GM21526 (cell line): ENCODE measurements at regions not wholly inside any gene's neighbourhood (a gene's known extent, or its start where the extent isn't known, plus 50 kb on each side); places are given as distances from the start of the nearest gene placed in this dataset.

Source experiments
- ATAC-seq: cut with Tn5 transposase; IDR thresholded peaks from one replicate; pipeline ENCODE4 v1.9.1; 2021; ENCODE audit warnings: moderate library complexity; ENCODE audit not compliant: unreplicated experiment, low FRiP score

DNA sequence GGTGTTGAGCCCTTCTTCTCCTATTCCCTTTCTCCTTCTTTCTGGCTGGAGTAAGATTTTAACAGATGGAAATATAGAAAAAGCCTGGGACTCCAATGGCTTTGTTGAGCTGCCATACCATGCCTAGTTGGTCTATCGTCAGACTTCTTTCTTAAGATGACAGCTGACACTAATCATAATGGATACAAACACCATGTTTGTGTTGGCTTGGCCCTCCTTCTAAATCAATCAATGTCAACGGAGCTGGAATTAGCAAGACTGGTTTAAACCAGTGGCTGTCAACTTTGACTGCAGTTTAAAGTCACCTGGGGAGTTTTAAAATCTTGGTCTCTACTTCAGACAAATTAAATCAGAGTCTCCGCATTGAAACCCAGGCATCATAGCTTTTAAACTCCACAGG, 264.5 kb upstream of the PRR16 start:
- ATAC-seq: no peak

GRCh38 chr5:120207129-120207528, 257.0 kb upstream of the PRR16 start:
- ATAC-seq: no peak

GRCh38 chr5:120217001-120217400, 247.1 kb upstream of the PRR16 start:
- ATAC-seq: no peak

DNA sequence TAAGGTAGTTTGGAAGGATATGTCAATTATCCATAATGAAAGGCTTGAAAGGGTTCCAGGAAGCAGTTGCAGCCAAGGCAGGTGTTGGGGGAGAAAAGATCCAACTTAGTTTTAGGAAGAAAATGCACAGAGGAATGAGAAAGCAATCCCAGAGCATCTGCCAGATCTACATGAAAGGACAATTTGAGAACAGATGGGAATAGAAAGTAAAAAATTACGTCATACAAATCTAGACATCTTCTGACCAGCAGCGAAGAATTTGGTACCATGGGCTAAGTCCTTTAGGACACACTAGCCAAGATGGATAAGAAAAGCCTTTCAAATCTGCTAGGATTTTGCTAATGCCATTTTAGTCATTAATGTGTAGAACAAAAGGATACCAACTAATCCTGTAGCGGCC, 244.1 kb upstream of the PRR16 start:
- ATAC-seq: no peak

GRCh38 chr5:120225524-120225923, 238.6 kb upstream of the PRR16 start:
- ATAC-seq: no peak

GRCh38 chr5:120228262-120229031, 235.7 kb upstream of the PRR16 start:
- ATAC-seq: no peak

DNA sequence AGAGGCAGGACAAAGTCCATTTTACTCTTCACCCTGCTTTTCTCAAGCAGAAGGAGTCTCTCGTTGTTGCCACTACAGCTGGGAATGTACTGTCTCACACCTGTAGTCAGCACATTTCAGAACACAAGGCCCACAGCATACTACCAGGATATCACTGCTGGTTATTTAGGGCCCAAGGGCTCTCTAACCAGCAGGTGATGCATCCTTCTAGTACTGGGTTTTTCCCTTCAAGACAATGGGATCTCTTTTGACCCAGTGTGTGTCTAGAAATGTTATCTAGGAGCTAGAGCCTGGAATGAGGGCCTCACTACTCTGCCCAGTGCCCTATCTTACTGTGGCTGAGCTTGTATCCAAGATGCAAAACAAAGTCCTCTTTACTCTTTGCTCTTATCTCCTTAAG, 235.1 kb upstream of the PRR16 start:
- ATAC-seq: no peak

DNA sequence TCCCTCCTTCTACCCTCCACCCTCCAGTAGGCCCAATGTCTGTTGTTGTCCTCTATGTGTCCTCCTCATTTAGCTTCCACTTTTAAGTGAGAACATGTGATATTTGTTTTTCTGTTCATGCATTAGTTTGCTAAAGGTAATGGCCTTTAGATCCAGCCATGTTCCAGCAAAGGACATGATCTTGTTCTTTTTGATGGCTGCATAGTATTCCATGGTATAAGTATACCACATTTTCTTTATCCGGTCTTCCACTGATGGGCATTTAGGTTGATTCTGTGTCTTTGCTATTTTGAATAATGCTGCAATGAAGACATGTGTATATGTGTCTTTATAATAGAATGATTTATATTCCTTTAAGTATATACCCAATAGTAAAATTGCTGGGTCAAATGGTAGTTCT, 232.5 kb upstream of the PRR16 start:
- no peak for ATAC-seq

DNA sequence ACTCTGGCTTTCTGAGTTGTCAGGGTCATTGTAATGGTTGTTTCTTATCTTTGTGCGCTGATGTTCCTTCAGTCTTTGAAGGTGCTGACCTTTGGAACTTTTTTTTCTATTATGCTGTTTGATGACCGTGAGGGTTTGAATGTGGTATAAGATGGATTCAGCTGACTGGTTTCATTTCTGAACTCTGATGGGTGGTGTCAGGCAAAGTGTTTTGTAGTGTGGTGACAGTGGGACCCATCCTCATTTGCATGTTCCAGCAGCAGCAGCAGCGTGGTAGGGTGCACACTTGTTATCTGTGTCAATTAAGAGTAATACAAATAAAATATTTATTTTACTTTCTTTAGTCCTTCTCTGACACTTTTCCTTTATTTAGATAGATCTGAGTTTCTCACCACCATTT, 227.7 kb upstream of the PRR16 start:
- ATAC-seq: no peak

DNA sequence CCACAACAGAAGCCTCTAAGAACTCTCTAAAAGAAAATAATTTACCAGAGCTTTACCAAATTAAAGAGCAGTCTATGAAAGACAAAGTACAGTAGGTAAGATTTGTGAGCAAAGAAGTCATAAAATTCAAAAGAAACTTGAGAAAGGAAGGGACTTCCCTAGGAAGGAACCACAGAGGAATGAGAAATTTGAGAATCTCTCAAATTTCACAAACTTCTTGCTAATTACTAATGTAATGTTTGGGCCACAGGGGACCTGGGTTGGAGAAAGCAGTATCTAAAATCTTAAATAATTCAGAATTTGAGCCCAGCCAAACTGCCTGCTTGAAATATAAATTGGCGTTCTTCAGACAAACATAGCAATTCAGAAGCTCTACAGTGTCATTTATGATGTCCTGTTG, 225.0 kb upstream of the PRR16 start:
- ATAC-seq: no peak

- ATAC-seq: no peak
These were observed 223.4 kb upstream of the PRR16 start for GRCh38 chr5:120240706-120241105.

GRCh38 chr5:120241400-120241799, 222.7 kb upstream of the PRR16 start:
- no peak for ATAC-seq

DNA sequence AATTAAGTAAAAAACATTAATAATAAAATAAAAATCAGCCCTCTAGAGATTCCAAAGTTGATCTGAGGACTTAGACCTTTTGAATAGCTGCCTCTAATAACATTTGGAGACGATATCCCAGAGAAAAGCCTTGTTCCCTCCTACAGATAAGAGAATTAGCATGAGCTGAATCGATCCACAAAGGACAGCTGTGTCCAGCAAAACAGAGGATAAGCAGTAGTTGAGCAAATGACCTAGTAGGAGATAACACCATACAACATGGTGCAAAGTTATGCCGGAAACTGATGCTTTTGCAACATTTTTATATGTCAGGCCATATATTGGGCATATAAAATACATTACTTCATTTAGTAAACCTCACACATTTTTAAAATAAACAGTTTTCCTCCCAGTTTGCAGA, 212.2 kb upstream of the PRR16 start:
- no peak for ATAC-seq

GRCh38 chr5:120252839-120253238, 211.3 kb upstream of the PRR16 start:
- ATAC-seq: no peak

- no peak for ATAC-seq
These were observed 209.7 kb upstream of the PRR16 start for GRCh38 chr5:120254385-120254784.

DNA sequence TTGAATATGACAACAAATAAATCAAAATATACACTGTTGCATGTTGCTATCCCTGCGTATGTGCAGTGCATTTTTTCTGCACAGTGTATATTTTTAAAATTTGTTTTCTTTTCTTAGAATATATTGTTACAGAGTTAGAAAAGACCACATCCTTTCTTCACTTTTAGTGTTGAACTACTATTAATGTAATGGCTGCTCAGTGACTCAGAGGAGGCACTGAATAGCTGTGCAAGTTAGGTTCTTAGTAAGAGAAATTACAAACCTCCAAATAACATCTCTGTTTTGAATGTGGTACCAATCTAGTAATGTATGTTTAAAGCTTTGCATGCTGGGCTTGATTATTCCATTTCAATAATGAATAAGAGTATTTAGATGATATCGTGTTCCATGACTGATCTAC, 208.9 kb upstream of the PRR16 start:
- no peak for ATAC-seq

DNA sequence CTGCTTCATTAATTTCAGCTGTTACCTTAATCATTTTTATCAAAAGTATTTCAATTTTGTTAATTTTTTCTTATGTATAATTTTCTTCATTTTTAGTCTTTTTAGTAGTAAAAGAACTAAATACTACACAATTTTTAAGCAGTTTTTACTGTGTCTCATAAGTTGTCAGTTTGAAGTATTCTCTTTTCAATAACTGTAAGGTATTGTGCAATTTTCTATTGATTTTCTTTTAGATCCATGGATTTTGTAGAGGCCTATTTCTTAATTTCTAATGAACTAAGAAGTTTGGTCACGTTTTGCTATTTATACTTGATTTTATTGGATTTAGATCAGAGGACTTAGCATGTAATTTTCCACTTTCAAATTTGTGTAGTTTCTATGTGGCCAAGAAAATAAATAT, 207.7 kb upstream of the PRR16 start:
- no peak for ATAC-seq

GRCh38 chr5:120257358-120257971, 206.6 kb upstream of the PRR16 start:
- ATAC-seq: no peak

DNA sequence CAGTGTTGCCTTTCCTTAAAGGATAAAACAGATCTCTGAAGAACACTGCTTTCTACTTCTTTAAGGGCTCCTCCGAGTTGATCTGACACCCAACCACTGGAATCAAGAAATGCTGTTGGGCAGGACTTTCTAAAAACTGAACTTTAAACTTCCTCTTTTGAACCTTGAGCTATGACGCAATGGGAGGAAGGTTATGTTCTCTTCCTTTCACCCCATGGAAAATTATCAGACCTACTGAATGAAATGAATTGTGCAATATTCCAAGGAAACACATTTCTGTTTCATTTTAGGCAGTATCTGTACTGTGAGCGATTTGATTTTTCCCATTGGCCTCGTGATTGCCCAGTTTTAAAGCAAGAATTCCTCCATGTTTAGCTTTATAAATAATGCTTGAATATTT, 206.0 kb upstream of the PRR16 start:
- ATAC-seq: peak; percentile 59

DNA sequence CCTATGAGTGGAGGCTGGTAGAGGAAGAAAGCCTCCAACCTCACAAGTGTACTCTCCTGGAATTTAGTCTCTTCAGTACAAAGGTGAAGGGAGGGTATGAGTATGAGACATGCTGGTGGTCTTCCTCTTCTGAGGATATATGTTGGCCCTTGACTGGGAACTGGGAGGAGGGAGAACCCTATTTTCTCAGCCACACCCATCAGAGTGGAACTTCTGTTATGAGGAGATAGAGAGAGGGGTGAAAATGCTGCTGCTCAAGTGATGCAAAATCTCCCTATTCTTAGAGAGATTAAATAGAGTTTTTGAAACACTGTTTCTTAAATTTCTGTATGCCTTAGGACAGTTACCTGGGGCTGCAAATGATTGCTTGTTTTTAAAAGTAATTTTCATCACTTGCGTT, 203.4 kb upstream of the PRR16 start:
- ATAC-seq: no peak

DNA sequence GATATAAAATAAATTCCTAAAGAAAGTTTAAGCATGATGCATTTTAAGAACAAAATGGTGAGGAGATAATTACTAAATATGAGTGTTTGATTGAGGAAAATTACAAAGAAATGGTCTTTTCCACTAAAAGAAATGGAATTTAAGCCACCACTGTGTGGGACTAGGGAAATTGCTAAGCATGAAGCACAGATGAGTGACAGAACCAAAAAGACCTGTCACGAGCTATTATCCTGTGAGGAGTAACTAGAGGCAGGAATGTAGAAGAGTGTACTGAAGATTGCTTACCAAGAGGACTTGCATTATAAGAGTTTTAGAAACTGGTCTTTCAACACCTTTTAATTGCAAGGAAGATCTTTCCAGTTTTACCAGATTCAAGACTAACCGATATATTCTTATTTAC, 193.6 kb upstream of the PRR16 start:
- no peak for ATAC-seq

- no peak for ATAC-seq
These were observed 170.3 kb upstream of the PRR16 start for GRCh38 chr5:120293796-120294195.
